HG02610 (cell line): ENCODE measurements at regions not wholly inside any gene's neighbourhood (a gene's known extent, or its start where the extent isn't known, plus 50 kb on each side); places are given as distances from the start of the nearest gene placed in this dataset.

ENCODE experiments used
- ATAC-seq: cut with Tn5 transposase; IDR thresholded peaks from one replicate; pipeline ENCODE4 v1.9.1; 2021; ENCODE audit warnings: mild to moderate bottlenecking, moderate library complexity; ENCODE audit not compliant: unreplicated experiment

DNA sequence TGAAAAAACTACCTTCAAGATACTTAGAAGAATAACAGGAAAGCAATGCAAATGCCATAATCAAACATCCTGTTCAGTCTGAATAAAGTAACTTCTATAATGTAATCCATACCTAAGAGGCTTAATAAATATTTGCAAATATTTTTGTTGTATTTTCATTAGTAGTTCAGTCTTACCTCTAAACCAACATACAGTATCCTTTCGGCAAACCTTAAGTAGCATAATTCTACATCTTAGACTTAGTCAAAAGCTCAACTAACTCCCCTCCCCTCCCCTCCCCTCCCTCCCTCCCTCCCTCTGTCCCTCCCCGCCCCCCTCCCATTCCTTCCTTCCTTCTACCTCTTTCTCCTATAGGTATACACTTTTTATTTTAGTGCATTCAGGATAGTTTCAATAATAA is 1373.2 kb downstream of the SUCLG1 start:
- no peak for ATAC-seq

DNA sequence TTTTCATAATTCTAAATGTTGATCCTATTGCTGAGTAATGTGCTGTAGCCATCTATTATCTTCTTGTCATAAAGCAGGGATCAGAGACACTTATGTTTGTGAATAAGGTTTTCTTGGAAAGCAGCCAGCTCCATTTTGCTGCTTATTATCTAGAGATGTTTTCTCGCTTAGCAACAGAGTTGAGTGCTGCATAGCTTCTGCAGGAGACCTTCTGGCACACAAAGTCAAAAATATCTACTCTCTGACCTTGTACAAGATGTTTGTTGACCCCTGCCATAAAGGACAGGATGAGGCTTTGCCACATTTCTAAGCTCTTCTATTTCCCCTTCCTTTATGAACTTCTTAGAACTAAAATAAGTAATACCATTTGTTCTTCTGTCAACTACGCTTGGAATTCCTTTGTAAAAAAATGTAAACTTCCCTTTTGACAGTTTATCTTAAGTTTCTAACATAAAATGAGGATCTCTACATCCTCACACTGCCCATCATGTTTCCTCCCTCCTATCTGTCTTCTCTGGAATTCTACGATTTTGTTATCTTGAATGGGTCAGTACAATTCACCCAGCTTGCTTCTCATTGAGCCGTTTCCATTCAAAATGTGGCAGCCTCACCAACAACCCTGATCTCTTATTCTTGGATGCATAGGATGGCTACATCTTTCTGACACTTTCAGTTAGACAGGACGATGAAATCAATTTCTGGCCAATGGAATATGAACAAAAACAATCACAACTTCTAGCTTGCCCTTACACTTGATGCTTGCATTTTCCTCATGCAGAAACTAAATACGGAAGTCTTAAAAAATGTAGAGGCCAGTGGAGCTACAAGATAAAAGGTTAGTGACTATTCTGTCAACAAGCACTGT is 1377.0 kb downstream of the SUCLG1 start:
- no peak for ATAC-seq

DNA sequence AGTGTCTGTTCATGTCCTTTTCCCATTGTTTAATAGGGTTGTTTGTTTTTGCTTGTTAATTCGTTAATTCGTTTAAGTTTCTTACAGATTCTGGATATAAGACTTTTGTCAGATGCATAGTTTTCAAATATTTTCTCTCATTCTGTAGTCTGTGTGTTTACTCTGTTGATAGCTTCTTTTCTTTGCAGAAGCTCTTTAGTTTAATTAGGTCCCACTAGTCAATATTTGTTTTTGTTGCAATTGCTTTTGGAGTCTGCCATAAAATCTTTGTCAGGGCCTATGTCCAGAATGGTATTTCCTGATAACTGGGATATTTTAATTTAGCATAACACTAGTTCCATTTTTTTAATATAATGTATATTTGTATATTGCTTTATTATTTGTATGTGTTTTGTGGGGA is 1380.1 kb downstream of the SUCLG1 start:
- ATAC-seq: no peak

DNA sequence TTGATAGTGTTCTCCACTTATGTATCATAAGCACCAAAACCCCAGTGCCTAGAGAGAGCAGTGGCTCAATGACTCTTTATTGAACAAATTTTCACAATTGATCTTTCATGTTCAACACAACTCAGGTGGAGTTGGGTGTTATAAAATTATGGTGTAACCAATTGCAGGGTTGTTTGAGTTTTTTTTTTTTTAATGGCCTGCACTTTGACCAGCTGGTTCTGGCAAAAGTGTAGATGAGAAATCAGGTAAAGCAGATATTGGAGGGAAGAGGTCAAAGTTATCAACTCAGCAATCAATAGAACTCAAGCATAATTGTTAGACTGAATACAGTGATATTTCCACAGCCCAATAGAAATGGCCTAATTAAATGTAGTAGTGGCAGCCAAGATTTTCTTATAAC is 1386.3 kb downstream of the SUCLG1 start:
- ATAC-seq: no peak

DNA sequence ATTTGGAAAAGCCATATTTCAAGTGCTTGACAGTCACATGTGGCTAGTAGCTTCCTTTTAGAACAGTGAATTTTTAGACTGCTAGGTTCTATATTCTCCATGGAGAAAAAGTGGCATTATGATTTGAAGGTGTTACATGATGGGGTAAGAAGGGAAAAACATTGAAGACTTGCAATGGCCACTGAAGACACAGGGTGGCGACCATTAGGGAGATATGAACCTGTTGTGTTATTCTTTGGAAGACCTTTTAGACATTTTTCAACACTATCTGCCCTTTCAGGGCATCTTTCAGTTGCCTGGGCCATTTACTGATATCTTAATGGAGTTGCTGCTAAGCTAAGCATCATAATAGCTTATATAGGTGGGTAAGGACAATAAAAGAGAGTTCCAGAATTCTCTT is 1387.2 kb downstream of the SUCLG1 start:
- no peak for ATAC-seq

DNA sequence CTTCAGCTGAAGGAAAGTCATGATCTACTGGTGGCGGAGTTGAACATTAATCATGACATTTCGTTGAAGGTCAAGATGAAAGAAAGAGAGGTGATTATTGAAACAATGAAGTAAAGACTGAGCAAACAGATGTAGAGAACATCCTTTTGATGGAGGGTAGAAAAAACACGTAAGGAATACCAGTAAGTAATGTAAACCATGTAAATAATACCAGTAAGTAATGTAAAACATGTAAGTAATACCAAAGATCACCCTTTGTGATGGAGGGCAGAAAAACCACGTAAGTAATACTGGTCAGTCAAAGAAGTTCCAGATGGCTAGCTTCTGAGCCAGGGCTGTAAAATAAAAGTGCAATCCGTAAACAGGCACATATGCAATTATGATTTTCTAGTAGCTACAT is 1387.7 kb downstream of the SUCLG1 start:
- no peak for ATAC-seq

DNA sequence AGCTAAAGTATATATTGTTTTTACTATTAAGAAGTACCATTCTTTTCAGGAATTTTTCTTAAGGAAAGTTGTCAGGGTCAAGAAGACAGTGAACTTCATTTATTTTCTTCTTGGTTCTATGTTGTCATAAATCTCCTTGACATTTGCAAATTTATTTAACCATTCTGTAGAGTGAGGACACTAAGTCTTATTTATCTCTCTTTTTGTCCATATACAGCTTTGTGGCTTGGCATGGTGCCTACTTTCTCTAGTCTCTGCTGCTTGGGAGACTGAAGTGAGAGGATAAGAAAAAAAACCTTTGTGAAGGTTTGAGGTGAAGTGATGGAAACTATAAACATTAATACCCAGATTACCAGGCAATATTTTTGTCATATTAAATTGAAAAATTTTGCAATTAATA is 1389.4 kb downstream of the SUCLG1 start:
- no peak for ATAC-seq

DNA sequence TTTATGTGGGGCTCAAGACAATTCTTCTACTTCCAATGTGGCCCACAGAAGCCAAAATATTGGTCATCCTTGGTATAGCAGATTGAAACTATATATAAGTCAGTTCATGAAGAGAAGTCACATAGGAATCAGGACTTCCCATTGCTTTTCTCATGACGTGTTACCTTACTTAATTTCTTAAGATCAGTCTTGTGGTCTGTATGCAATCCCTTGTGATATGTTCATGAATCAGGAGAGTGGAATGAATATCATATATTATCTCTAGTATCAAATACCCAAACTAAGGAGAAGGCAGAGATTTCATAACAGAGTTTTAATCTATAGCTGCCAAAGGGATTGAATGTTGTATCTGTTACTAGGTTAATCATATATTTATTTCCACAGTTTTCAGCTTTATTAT is 1390.4 kb downstream of the SUCLG1 start:
- ATAC-seq: no peak

DNA sequence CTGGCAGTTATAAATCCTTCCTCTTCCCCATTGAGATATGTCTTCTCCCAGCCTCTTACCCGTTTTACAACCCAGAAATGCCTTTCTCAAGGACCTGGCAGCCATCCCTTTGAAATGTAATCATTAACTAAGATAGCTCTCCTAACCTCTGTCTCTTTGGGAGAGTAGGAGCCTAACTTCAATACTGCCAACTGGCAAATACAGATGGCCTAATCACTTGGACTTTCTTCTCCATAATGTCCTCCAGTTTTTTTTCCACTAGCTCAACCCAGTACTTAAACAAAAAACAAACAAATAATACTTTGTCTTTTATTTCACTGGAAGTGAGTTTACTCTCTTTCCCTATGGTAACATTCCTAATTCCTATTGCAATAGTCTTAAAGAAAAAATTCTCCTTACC is 1391.1 kb downstream of the SUCLG1 start:
- no peak for ATAC-seq

DNA sequence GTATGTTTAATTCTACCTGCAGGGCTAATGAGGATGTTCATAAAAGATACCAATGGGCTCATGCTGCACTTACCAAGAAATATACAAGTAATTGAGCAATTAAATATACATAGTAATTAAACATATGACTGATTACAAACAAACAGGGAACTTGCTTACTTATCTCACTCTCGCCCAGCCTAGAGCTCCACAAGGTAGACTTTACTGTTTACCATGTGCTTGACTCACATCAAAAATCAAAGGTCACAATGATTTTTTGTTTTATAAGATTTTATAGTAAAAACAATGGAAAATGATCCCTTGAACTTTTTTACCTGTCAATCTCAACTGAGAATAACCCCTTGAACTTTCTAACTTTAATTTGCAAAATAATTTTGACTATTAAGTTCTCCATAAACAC is 1395.1 kb downstream of the SUCLG1 start:
- no peak for ATAC-seq

DNA sequence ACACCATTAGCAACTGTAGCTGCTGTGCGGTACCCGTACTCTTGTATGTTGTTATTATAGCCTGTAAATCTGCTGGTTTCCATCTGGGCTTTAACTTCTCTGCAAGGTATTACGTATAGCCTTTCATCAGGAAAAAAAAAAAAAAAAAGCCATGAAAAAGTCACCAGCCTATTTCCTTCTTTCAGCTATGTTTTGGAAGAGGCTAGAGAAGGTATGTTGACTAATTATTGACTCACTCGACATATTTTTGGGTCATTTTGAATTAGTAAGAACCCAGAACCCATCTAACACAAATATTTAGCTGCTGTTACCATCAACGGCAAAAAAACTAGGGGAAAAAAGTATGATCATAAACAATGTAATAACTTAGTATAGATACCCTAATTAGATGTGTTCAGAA is 1395.6 kb downstream of the SUCLG1 start:
- ATAC-seq: no peak

DNA sequence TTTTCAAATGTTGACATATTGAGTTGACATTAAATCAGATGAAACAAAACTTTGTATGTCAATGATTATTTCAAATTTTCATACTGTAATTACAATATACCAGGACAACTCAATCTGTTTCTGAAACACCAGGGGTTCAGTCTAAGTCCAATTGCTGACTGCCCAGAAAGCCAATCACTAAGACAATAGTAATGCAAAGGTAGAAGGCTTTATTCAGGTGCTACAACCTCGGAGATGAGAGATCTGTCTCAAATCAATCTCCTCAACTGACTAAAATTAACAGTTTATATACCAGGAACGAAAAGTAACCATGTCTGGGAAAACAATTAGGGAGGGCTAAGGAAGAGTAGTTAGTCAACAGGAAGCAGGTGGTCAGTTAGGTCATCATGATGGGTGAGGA is 1400.4 kb downstream of the SUCLG1 start:
- ATAC-seq: no peak

DNA sequence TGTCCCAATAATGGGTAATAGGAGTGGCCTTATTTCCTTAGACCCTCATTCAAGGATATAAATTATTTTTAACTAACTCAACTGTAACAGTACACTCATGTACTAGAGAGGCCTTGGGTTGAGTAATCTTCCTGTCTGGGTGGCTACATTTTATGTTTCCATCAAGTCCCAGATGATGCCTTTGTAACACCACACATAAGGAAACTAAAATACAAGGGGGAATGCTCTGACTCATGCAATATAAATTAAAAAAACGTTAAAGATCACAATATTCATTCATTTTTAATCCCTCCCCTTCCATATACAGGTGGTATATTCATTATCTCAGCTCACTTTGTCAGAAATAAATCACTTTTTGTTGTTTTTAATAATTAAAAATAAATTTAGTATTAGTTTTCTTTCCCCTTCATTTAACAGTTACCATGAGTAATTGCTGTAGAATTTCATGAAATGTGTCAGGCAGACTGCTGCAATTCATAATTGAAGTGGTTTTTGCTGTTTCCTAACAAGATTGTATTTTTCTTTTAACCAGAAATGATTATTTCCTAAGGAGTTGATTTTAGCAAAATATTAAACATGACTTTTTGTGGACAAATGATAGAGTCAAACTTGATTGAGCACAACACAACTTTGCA is 1403.6 kb downstream of the SUCLG1 start:
- ATAC-seq: no peak

DNA sequence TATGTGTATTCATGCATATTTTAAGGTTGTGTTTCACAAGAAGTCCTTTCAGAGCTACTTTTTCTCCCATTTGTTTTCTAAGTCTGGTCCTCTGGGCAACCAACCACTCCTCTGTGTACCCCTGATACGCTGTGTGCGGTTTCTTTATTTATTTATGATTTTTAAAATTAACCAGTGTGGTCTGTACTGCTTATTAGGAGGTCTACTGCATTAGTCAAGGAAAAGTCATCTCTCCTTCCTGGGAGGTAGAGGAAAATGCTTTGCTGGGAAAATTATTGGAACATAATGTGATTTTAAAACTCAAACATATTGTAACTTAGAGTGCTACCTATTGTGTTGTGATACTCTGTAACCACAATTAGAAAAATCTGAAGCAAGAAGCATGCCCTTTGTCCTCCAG is 1404.3 kb downstream of the SUCLG1 start:
- no peak for ATAC-seq

DNA sequence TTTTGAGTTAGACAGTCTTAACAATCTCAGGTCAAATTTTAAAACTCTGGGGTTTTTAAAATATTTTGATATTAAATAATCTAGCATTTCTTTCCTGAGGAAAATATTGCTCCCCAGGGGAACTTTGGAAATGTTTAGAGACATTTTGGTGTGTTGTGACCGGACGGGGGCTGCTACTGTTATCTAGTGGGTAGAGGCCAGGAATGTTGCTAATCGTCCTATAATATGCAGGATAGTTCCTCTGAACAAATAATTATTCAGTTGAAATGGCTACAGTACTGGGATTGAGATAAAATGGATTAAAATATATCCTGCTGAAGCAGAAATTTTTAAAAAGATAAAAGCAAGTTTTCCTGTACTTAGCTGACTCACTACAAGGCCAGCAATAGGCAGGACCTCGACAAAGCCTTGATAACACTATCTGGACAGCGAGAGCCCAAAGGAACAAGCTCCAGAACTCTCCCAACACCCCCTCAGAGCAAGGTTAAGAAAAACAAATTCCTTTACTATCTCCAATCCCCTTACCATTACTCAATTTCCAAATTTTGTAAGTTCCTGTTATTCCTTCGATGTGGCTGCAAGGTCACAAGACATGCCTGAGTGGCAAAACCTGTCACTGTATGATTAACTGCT is 1407.4 kb downstream of the SUCLG1 start:
- ATAC-seq: no peak

DNA sequence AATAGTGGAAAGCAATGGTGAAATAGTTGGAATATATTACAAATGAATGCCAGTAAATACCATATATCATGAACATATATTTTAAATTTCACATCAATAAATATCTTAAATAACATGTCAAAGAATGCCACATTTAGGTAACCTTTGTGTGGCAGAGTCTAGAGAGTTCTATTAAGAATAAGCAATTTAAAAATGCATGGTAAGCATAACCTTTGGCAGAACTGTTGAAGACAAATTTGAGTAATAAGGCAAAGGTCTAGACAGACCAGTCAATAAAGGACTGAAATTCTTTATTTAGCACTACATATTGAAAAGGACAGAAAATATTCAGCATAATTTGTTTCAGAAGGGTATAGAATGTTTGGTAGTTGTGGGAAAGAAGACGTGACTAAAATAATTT is 1417.0 kb downstream of the SUCLG1 start:
- no peak for ATAC-seq

DNA sequence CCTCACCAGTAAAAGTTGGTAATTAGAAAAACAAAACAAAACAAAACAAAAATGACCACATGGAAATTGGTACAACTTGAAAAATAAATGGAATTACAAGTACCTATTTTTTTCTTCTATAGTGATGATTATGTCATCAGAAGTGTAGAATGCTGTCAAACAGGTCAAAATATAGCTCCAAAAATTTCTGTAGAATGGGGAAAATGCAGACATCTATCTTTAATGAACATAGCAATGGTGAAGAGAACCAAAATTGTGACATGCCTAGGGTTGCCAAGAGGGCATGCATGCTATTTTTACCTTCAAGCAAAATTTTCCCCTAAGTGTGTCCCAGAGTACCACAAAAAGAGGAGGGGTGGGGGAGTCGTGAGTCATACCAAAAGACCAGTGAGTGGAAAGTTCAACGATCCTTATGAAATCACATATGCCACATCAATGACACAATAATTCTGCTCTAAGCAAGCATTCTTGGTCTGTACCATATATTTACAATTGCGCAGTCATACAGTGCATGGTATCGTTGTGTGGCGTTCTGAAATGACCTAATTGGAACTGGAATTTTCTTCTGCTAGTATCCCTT is 1436.4 kb downstream of the SUCLG1 start:
- ATAC-seq: no peak

DNA sequence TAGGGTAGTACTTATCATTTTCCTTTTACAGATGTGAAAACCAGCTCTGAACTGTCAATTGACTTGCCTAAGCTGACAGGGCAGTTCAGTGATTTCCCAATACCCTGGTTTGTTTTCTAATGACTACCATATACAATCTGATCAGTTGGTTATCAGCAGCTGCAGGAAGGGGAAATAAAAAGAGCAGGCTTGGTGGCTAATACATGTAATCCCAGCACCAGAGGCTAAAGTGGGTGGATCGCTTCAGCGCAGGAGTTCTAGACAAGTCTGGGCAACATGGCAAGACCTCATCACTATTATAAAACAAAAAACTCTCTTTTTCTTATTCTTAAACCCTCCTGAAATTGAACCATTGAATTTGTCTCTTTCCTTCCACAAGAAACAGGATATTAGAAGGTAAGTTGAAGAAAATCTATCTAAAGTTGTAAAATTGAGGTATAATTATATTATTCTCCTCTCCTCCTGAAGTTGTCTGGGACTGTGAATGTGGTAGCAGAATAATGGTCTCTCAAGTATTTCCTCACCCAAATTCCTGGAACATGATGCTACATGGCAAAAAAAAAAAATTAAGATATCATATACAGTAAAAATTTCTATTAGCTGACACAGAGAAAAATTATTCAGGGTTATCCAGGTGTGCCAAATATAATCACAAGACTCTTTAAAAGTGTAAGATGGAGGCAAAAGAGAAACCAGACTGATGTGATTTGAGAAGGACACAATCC is 1441.6 kb downstream of the SUCLG1 start:
- ATAC-seq: no peak

DNA sequence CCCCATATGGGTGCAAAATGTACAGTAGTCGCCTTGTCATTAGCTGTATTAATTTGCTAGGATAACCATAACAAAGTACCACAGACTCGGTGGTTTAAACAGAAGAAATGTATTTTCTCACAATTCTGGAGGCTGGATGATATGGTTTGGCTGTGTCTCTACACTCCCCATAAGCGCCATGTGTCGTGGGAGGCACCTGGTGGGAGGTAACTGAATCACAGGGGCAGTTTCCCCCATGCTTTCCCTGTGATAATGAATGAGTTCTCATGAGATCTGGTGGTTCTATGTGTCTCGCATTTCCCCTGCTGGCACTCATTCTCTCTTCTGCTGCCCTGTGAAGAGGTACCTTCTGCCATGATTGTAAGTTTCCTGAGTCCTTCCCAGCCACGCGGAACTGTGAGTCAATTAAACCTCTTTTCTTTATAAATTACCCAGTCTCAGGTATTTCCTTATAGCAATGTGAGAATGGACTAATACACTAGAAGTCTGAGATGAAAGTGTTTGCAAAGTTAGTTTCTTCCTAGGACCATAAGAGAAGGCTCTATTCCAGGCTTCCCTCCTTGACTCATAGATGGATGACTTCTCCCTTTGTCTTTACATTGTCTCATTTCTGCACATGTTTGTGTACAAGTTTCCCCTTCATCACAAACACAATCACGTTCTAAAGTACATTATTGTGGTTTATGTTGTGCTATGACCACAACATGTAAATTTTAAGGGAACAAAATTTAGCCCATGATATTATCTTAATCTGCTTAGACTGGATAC is 1442.6 kb downstream of the SUCLG1 start:
- ATAC-seq: no peak

DNA sequence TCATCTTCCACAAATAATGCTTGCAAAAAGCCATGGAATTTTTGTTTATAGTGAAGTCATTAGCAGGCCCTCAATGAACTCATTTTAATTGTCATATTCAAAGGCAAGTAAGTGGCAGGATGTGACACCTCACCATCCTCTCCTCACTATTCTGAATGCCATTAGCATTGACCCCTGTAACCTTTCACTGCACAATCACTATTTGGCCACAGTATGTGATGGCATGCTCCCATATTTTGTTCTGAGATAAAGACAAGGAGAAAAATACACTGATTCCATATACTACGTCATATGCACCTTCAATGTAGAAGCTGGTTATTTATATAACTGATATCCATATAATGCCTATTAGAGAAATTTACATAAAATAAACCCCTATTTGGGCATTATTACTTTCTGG is 1443.2 kb downstream of the SUCLG1 start:
- ATAC-seq: no peak
